Inflammatory macrophage treated with lipopolysaccharide for 4 hours (primary cell): ENCODE measurements at regions not wholly inside any gene's neighbourhood (a gene's known extent, or its start where the extent isn't known, plus 50 kb on each side); places are given as distances from the start of the nearest gene placed in this dataset.

Experiments used
- DNase-seq: peaks from one replicate; pipeline ENCODE4 v3.0.0-alpha.2; 2020

GRCh38 chr3:65231544-65231943 lies 543.7 kb upstream of the ADAMTS9 start:
- DNase-seq: no peak

- DNase-seq: no peak
Measured at GRCh38 chr3:65230261-65231139, 542.7 kb upstream of the ADAMTS9 start.

- no peak for DNase-seq
Measured at GRCh38 chr3:65226287-65226686, 538.5 kb upstream of the ADAMTS9 start.

- no peak for DNase-seq
Measured at GRCh38 chr3:65210026-65210814, 522.4 kb upstream of the ADAMTS9 start.

GRCh38 chr3:65202395-65202794 lies 514.6 kb upstream of the ADAMTS9 start:
- no peak for DNase-seq

- no peak for DNase-seq
Measured at GRCh38 chr3:65201926-65202325, 514.1 kb upstream of the ADAMTS9 start.

GRCh38 chr3:65200310-65200970 lies 512.6 kb upstream of the ADAMTS9 start:
- DNase-seq: no peak

- no peak for DNase-seq
Measured at GRCh38 chr3:65196663-65197062, 508.9 kb upstream of the ADAMTS9 start.

GRCh38 chr3:65195211-65196006 lies 507.6 kb upstream of the ADAMTS9 start:
- DNase-seq: no peak

GRCh38 chr3:65194744-65195143 lies 506.9 kb upstream of the ADAMTS9 start:
- DNase-seq: no peak

GRCh38 chr3:65194047-65194714 lies 506.4 kb upstream of the ADAMTS9 start:
- DNase-seq: no peak

- no peak for DNase-seq
Measured at GRCh38 chr3:65193531-65193930, 505.7 kb upstream of the ADAMTS9 start.

GRCh38 chr3:65190111-65190510 lies 502.3 kb upstream of the ADAMTS9 start:
- no peak for DNase-seq

GRCh38 chr3:65186268-65186667 lies 498.5 kb upstream of the ADAMTS9 start:
- DNase-seq: no peak

- DNase-seq: no peak
Measured at GRCh38 chr3:65182682-65183081, 494.9 kb upstream of the ADAMTS9 start.

- no peak for DNase-seq
Measured at GRCh38 chr3:65182085-65182484, 494.3 kb upstream of the ADAMTS9 start.

GRCh38 chr3:65181391-65181871 lies 493.6 kb upstream of the ADAMTS9 start:
- no peak for DNase-seq

GRCh38 chr3:65178703-65179102 lies 490.9 kb upstream of the ADAMTS9 start:
- no peak for DNase-seq

GRCh38 chr3:65177960-65178376 lies 490.2 kb upstream of the ADAMTS9 start:
- DNase-seq: no peak

GRCh38 chr3:65174713-65175112 lies 486.9 kb upstream of the ADAMTS9 start:
- no peak for DNase-seq

GRCh38 chr3:65173841-65174240 lies 486.0 kb upstream of the ADAMTS9 start:
- no peak for DNase-seq

- DNase-seq: no peak
Measured at GRCh38 chr3:65172209-65172608, 484.4 kb upstream of the ADAMTS9 start.
